GM10248 (cell line): ENCODE measurements at regions not wholly inside any gene's neighbourhood (a gene's known extent, or its start where the extent isn't known, plus 50 kb on each side); places are given as distances from the start of the nearest gene placed in this dataset.
"Not testable (repeated sequence)": the region's sequence is repeated elsewhere in the genome, so short reads cannot be mapped to it uniquely, and the experiment has no call there.

ENCODE experiments used
- CTCF ChIA-PET: fragments of 300-600 bp; sonication (Branson Sonifier 250); formaldehyde crosslinking; extraction: SDS; loops from one replicate; lab custom pipeline; 2021; ENCODE audit warnings: antibody characterized with exemption; lab: Yijun Ruan, JAX
- POLR2A ChIA-PET: fragments of 350-650 bp; sonication (Branson Sonifier 250); formaldehyde crosslinking; extraction: SDS; loops from one replicate; lab custom pipeline; 2020; ENCODE audit warnings: antibody characterized with exemption; lab: Yijun Ruan, JAX
- DNase-seq: peaks from one replicate; pipeline ENCODE4 v3.0.0; 2012; ENCODE audit errors: extremely low spot score
- TF ChIP-seq, protein P1 (sequence below): IDR thresholded peaks from 2 replicates; pipeline ENCODE4 v1.5.1; 2012; ENCODE audit warnings: mild to moderate bottlenecking, low read depth; ENCODE audit errors: extremely low read depth, missing control alignments, control extremely low read depth

DNA sequence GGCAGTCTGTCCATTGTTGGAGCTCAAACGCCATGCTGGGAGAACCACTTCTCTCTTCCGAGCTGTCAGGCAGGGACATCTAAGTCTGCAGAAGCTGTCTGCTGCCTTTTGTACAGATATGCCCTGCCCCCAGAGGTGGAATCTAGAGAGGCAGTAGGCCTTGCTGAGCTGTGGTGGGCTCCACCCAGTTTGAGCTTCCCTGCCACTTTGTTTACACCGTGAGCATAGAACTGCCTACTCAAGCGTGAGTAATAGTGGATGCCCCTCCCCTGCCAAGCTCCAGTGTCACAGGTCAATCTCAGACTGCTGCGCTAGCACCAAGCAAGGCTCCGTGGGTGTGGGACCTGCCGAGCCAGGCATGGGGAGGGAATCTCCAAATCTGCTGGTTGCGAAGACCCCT, 145.7 kb downstream of the VSIG4 start:
- POLR2A ChIA-PET = no interaction called here
- CTCF ChIA-PET = no interaction called here
- TF ChIP-seq, protein P1, sequence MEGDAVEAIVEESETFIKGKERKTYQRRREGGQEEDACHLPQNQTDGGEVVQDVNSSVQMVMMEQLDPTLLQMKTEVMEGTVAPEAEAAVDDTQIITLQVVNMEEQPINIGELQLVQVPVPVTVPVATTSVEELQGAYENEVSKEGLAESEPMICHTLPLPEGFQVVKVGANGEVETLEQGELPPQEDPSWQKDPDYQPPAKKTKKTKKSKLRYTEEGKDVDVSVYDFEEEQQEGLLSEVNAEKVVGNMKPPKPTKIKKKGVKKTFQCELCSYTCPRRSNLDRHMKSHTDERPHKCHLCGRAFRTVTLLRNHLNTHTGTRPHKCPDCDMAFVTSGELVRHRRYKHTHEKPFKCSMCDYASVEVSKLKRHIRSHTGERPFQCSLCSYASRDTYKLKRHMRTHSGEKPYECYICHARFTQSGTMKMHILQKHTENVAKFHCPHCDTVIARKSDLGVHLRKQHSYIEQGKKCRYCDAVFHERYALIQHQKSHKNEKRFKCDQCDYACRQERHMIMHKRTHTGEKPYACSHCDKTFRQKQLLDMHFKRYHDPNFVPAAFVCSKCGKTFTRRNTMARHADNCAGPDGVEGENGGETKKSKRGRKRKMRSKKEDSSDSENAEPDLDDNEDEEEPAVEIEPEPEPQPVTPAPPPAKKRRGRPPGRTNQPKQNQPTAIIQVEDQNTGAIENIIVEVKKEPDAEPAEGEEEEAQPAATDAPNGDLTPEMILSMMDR = no peak
- no peak for DNase-seq

DNA sequence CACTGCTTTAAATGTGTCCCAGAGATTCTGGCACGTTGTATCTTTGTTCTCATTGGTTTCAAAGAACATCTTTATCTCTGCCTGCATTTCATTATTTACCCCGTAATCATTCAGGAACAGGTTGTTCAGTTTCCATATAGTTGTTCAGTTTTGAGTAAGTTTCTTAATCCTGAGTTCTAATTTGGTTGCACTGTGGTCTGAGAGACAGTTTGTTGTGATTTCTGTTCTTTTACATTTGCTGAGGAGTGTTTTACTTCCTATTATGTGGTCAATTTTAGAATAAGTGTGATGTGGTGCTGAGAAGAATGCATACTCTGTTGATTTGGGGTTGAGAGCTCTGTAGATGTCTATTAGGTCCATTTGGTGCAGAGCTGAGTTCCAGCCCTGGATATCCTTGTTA, 148.1 kb downstream of the VSIG4 start:
- POLR2A ChIA-PET, CTCF ChIA-PET, DNase-seq: not testable (repeated sequence)

DNA sequence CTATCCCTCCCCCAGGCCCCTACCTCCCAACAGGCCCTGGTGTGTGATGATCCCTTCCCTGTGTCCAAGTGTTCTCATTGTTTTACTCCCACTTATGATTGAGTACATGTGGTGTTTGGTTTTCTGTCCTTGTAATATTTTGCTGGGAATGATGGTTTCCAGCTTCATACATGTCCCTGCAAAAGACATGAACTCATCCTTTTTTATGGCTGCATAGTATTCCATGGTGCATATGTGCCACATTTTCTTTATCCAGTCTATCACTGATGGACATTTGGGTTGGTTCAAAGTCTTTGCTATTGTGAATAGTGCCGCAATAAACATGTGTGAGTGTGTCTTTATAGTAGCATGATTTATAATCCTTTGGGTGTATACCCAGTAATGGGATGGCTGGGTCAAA, 151.7 kb downstream of the VSIG4 start:
- POLR2A ChIA-PET, DNase-seq, CTCF ChIA-PET: not testable (repeated sequence)

- TF ChIP-seq, protein P1 = no peak
- no peak for DNase-seq
- ChIA-PET CTCF (no interaction called here), POLR2A (no interaction called here)
These were observed 156.3 kb downstream of the VSIG4 start for GRCh38 chrX:65883556-65883955.

DNA sequence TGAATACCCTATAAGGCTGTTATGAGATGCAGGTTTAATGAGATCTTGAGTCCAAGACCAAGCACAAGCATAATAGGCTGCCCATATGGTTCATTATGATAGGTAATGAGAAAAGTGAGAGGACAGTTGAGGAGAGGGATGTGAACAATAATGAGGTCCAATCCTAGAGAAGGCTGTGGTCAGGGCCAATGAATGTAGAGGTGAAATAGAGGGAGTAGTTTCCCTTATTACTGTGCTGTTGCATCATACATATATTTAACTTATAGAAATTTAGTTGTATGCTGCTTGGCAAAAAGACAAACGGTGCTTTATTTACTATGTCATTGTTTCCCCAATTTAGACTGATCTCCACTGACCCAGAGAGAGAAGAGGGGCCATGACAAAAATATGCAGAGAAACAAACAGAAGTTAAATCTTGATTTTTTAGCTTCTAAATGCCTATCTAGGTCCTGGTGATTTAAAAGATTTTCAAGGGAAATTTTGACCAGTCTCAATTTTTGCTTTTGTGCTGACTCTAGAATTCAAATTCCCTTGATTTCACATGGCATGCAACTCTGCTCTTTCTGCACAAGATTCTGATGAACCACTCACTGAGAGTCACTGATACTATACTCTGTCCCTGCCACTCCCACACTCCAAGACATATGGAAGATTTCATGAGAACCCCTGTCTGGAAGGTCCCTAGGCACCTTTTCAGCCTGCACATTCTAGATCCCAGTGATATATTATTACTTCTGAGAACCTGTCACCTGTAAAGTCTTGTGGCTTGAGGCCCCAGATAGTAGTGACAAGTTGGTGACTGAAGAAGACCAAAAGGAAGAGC, 159.7 kb downstream of the VSIG4 start:
- TF ChIP-seq, protein P1 = no peak
- POLR2A ChIA-PET = no interaction called here
- CTCF ChIA-PET = no interaction called here
- no peak for DNase-seq

DNA sequence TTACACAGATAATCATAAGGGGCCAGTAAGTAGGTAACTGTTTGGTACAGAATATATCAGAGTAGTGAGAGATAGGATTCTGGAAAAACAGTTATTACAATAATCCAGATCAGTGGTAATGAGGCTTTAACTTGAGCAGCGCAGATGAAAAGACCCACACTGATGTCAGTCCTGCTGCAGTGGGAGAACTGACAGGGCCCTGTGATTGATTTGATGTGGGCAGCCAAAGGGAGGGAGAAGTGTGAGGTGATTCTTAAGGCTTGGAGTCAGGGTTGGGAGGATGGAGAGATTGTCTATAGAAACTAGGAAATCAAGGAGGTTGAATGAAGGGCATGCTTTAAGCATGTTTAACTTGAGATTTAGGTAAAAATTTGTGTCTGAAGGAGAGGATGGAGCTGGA, 161.4 kb downstream of the VSIG4 start:
- CTCF ChIA-PET = no interaction called here

DNA sequence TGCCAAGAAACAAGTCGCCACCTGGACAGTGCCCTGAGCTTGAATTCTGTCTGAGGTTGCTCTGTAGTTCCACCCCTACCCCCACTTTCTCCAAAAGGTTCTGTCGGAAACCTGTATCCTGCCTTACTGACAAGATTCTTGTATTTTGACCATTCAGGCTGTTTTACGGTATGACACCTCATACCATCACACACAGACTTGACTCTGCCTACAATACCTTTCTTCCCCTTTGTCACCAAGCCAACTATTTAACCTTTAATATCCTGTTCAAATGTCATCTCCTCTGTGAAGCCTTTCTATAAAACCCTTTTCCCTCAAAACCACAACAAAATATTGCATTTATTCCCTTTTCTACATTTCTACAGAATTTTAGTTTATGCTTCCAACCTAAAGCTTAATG, 161.9 kb downstream of the VSIG4 start:
- POLR2A ChIA-PET = no interaction called here
- CTCF ChIA-PET = no interaction called here
- DNase-seq = no peak
- TF ChIP-seq, protein P1 = no peak

More for the DNA sequence above, 161.4 kb downstream of the VSIG4 start:
- TF ChIP-seq, protein P1 = no peak
- DNase-seq = no peak
- POLR2A ChIA-PET = no interaction called here

DNA sequence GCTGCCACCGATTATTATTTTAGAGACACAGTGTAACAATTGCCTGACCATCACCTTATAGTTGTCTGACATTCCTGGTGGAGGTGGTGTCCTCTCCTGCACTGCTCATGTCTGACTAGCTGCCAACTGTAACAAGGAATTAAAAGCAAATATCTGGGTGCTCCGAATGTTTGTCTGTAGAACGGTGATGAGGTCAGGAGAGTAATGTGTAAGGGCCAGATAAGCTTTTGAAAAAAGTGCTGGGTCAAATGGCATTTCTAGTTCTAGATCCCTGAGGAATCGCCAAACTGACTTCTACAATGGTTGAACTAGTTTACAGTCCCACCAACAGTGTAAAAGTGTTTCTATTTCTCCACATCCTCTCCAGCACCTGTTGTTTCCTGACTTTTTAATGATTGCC, 164.3 kb downstream of the VSIG4 start:
- DNase-seq, CTCF ChIA-PET, POLR2A ChIA-PET: not testable (repeated sequence)
